Fibroblast of the conjunctiva (primary cell): ENCODE measurements at regions not wholly inside any gene's neighbourhood (a gene's known extent, or its start where the extent isn't known, plus 50 kb on each side); places are given as distances from the start of the nearest gene placed in this dataset.

Experiments
- DNase-seq: peaks from one replicate; pipeline ENCODE4 v3.0.0-alpha.2; 2010; ENCODE audit warnings: low read depth

- no peak for DNase-seq
Observed at GRCh38 chr3:40995271-40995670, 204.0 kb upstream of the CTNNB1 start.

- DNase-seq, result no peak
Observed at GRCh38 chr3:40996382-40996781, 202.9 kb upstream of the CTNNB1 start.

- no peak for DNase-seq
Observed at GRCh38 chr3:40996827-40997710, 202.2 kb upstream of the CTNNB1 start.

- no peak for DNase-seq
Observed at GRCh38 chr3:40997711-40998519, 201.4 kb upstream of the CTNNB1 start.

- no peak for DNase-seq
Observed at GRCh38 chr3:40999682-41000081, 199.6 kb upstream of the CTNNB1 start.

- DNase-seq, result no peak
Observed at GRCh38 chr3:41000471-41000870, 198.8 kb upstream of the CTNNB1 start.

- no peak for DNase-seq
Observed at GRCh38 chr3:41001556-41001955, 197.7 kb upstream of the CTNNB1 start.

- DNase-seq, result no peak
Observed at GRCh38 chr3:41002104-41002503, 197.2 kb upstream of the CTNNB1 start.

- DNase-seq, result no peak
Observed at GRCh38 chr3:41007399-41007798, 191.9 kb upstream of the CTNNB1 start.

GRCh38 chr3:41011854-41012253 is 187.5 kb upstream of the CTNNB1 start:
- DNase-seq, result no peak

- DNase-seq, result no peak
Observed at GRCh38 chr3:41018855-41019254, 180.4 kb upstream of the CTNNB1 start.

- no peak for DNase-seq
Observed at GRCh38 chr3:41024031-41024836, 175.1 kb upstream of the CTNNB1 start.

- no peak for DNase-seq
Observed at GRCh38 chr3:41026394-41027177, 172.7 kb upstream of the CTNNB1 start.

GRCh38 chr3:41029356-41029755 is 169.9 kb upstream of the CTNNB1 start:
- DNase-seq, result no peak

GRCh38 chr3:41030220-41030619 is 169.1 kb upstream of the CTNNB1 start:
- DNase-seq, result no peak

- no peak for DNase-seq
Observed at GRCh38 chr3:41031401-41031800, 167.9 kb upstream of the CTNNB1 start.

GRCh38 chr3:41033956-41034519 is 165.3 kb upstream of the CTNNB1 start:
- no peak for DNase-seq

- DNase-seq, result no peak
Observed at GRCh38 chr3:41035456-41036022, 163.8 kb upstream of the CTNNB1 start.

- DNase-seq, result no peak
Observed at GRCh38 chr3:41037651-41038334, 161.5 kb upstream of the CTNNB1 start.

- DNase-seq, result no peak
Observed at GRCh38 chr3:41040256-41040655, 159.0 kb upstream of the CTNNB1 start.
